ENCODE measurements at regions not wholly inside any gene's neighbourhood (a gene's known extent, or its start where the extent isn't known, plus 50 kb on each side); places are given as distances from the start of the nearest gene placed in this dataset.

DNA sequence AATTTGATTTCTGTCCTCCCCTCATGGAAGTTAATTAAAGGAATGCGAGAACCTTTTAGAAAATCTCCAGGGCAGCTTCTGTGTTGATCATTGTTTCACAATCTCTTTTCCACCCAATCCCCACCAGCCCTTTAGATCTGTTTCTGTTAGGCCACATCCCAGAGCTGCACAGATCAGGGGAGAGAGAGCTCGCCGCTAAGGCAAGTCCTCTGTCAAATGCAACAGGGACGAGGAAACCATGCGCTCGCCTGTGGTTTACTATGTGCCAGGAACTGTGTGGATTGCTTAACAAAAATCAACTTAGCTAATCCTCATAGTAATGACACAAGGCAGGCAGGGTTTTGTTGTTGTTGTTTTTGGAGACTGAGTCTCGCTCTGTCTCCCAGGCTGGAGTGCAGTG lies 115.4 kb downstream of the SALL1 start:
- TF ChIP-seq, protein P1, sequence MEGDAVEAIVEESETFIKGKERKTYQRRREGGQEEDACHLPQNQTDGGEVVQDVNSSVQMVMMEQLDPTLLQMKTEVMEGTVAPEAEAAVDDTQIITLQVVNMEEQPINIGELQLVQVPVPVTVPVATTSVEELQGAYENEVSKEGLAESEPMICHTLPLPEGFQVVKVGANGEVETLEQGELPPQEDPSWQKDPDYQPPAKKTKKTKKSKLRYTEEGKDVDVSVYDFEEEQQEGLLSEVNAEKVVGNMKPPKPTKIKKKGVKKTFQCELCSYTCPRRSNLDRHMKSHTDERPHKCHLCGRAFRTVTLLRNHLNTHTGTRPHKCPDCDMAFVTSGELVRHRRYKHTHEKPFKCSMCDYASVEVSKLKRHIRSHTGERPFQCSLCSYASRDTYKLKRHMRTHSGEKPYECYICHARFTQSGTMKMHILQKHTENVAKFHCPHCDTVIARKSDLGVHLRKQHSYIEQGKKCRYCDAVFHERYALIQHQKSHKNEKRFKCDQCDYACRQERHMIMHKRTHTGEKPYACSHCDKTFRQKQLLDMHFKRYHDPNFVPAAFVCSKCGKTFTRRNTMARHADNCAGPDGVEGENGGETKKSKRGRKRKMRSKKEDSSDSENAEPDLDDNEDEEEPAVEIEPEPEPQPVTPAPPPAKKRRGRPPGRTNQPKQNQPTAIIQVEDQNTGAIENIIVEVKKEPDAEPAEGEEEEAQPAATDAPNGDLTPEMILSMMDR (IDR thresholded peaks at IDR 0.05; ENCODE audit: poor library complexity), result no peak
- no peak for TF ChIP-seq EZH2phosphoT487 (IDR thresholded peaks at IDR 0.05; ENCODE audit: low read depth, severe bottlenecking, unreplicated experiment)
